Nephron progenitor cell (in vitro differentiated cells): ENCODE measurements at regions not wholly inside any gene's neighbourhood (a gene's known extent, or its start where the extent isn't known, plus 50 kb on each side); places are given as distances from the start of the nearest gene placed in this dataset.

Experiments used
- DNase-seq: peaks from one replicate; pipeline ENCODE4 v3.0.0; 2021
- H3K27ac Mint-ChIP-seq: 2 replicates; pipeline ENCODE4 v1.8.0; 2021; ENCODE audit warnings: mild to moderate bottlenecking, moderate library complexity, mixed read lengths
- H3K27me3 Mint-ChIP-seq: 2 replicates; pipeline ENCODE4 v1.8.0; 2021; ENCODE audit warnings: mild to moderate bottlenecking, low read depth, mixed read lengths; ENCODE audit not compliant: poor library complexity
- H3K36me3 Mint-ChIP-seq: 2 replicates; pipeline ENCODE4 v1.8.0; 2021; ENCODE audit warnings: low read depth, mixed read lengths
- H3K4me1 Mint-ChIP-seq: 2 replicates; pipeline ENCODE4 v1.8.0; 2021; ENCODE audit warnings: mixed read lengths
- H3K4me3 Mint-ChIP-seq: 2 replicates; pipeline ENCODE4 v1.8.0; 2021; ENCODE audit warnings: mild to moderate bottlenecking, moderate library complexity, mixed read lengths
- H3K9me3 Mint-ChIP-seq: 2 replicates; pipeline ENCODE4 v1.8.0; 2021; ENCODE audit warnings: mild to moderate bottlenecking, moderate library complexity, mixed read lengths
- CTCF ChIP-seq: fragments of 200-600 bp; sonication (generic); IDR thresholded peaks from 2 replicates; pipeline ENCODE4 v1.5.0; 2021; ENCODE audit warnings: antibody characterized with exemption

GRCh38 chr2:12592296-12592695, 124.4 kb upstream of the TRIB2 start:
- no peak overlapping the region for H3K4me3 Mint-ChIP-seq
- no peaks in the 10 kb centered on the region for H3K27me3 Mint-ChIP-seq

DNA sequence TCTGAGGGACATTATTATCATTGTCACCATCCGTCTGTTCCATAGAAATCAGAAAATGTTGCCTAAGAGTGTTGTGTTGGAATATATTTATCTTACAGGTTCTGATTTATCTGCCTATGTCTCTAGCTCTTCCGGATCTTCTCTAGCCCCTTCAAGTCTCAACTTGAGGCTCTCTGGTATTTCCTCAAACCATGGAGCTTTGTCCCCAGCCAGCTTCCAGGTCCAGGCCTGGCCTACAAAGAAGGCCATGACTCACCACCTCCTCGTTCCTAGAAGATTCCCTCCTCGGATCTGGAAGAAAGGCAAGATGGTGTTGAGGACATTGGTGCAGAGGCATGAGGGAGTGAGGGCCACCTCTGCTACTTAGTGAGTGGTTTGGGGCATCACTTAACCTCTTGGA, 122.1 kb upstream of the TRIB2 start:
- Mint-ChIP-seq H3K4me3 (no peak overlapping the region), H3K27ac (peak overlapping the region; percentile 42), H3K36me3 (no peaks in the 10 kb centered on the region), H3K9me3 (no peaks in the 10 kb centered on the region), H3K27me3 (no peaks in the 10 kb centered on the region), H3K4me1 (peaks cover 23% of the 10 kb centered on the region)
- no peak for TF ChIP-seq CTCF
- no peak for DNase-seq

More at GRCh38 chr2:12592296-12592695, 124.4 kb upstream of the TRIB2 start:
- TF ChIP-seq CTCF = no peak
- Mint-ChIP-seq H3K36me3 (no peaks in the 10 kb centered on the region), H3K9me3 (no peaks in the 10 kb centered on the region), H3K4me1 (peaks cover 23% of the 10 kb centered on the region), H3K27ac (no peak overlapping the region)
- no peak for DNase-seq

GRCh38 chr2:12596771-12597170, 120.0 kb upstream of the TRIB2 start:
- H3K4me3 Mint-ChIP-seq = no peak overlapping the region
- TF ChIP-seq CTCF = no peak
- H3K27me3 Mint-ChIP-seq = no peaks in the 10 kb centered on the region
- no peak for DNase-seq
- peak overlapping the region; percentile 50 for H3K27ac Mint-ChIP-seq
- no peaks in the 10 kb centered on the region for H3K36me3 Mint-ChIP-seq
- H3K4me1 Mint-ChIP-seq = peaks cover 14% of the 10 kb centered on the region
- H3K9me3 Mint-ChIP-seq = no peaks in the 10 kb centered on the region

- Mint-ChIP-seq H3K4me3 (no peak overlapping the region), H3K4me1 (peaks cover 14% of the 10 kb centered on the region), H3K36me3 (no peaks in the 10 kb centered on the region), H3K27ac (peak overlapping the region; percentile 88), H3K9me3 (no peaks in the 10 kb centered on the region), H3K27me3 (no peaks in the 10 kb centered on the region)
- DNase-seq = no peak
- TF ChIP-seq CTCF = no peak
Observed at GRCh38 chr2:12597610-12598009, 119.1 kb upstream of the TRIB2 start.

DNA sequence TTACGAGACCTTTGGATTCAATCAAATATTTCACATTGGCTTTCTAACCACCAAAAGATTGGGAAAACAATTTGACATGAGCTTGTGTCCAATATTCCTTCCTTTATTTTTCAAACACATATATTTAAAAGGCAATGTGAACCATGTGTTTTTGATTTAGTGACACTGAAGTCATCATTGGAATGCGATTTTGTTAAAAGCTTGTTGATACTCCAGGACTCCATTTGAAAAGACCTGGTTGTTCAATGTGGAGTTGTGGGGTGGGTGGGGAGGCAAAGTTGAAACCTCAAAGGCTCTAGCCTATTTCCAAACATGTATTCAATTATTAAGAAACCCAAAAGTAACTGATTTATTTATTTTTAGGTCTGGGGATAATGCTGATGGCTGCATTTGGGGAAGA, 114.1 kb upstream of the TRIB2 start:
- H3K4me1 Mint-ChIP-seq = peaks cover 25% of the 10 kb centered on the region
- no peaks in the 10 kb centered on the region for H3K27me3 Mint-ChIP-seq
- no peaks in the 10 kb centered on the region for H3K36me3 Mint-ChIP-seq
- no peak overlapping the region for H3K27ac Mint-ChIP-seq
- no peak for TF ChIP-seq CTCF
- DNase-seq = no peak
- H3K9me3 Mint-ChIP-seq = no peaks in the 10 kb centered on the region
- H3K4me3 Mint-ChIP-seq = no peak overlapping the region

DNA sequence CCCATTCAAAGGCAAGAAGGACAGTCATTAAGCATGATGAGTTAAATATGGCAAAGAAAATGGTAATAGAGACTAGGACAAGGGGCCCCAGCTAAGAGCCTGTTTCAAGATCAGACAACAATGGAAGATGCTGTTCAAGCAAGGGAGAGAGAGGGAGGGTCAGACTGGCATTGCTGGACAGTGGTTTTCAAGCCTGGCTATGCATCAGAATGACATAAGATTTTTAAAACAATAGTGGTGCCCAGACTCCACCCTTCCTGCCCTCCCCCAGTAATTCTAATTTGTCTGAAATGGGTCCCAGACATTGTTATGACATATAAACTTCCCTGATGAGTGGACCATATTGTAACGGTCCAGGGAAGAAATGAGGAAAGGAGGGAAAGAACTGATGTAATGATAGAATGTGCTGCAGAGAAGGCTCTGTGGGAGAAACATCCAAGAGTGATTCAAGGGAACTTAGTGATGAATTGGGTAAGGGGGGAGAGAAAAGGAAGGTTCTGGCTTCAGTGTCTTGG, 112.9 kb upstream of the TRIB2 start:
- no peak for DNase-seq
- Mint-ChIP-seq H3K36me3 (no peaks in the 10 kb centered on the region), H3K4me1 (peaks cover 20% of the 10 kb centered on the region), H3K27me3 (no peaks in the 10 kb centered on the region), H3K27ac (no peak overlapping the region), H3K4me3 (no peak overlapping the region), H3K9me3 (no peaks in the 10 kb centered on the region)
- no peak for TF ChIP-seq CTCF
